ENCODE measurements at regions not wholly inside any gene's neighbourhood (a gene's known extent, or its start where the extent isn't known, plus 50 kb on each side); places are given as distances from the start of the nearest gene placed in this dataset.

- WGBS, 2 donors = 73 to 91% methylated on average over 1 of the region's 1 CpG
- ATAC-seq = no peak
These were observed 237.5 kb downstream of the MAFB start for GRCh38 chr20:40451552-40451951.

GRCh38 chr20:40449974-40450616, 238.9 kb downstream of the MAFB start:
- DNase-seq = no peak
- ATAC-seq = no peak
- 78 to 80% methylated on average over 4 of the region's 4 CpGs for WGBS, 2 donors
- H3K4me1 ChIP-seq = no peaks in the 10 kb centered on the region
- no peak overlapping the region for H3K4me3 ChIP-seq
- intact Hi-C loops (cut with DNase I) = no loop called here
- TF ChIP-seq CTCF (IDR thresholded peaks at IDR 0.05) = no peak
- H3K9me3 ChIP-seq = peaks cover 0 to 4% (median 0%) of the 10 kb centered on the region in 11 donors
- H3K27ac ChIP-seq = no peak overlapping the region
- peaks cover 0 to 12% (median 0%) of the 10 kb centered on the region in 7 donors for H3K27me3 ChIP-seq
- H3K36me3 ChIP-seq = no peaks in the 10 kb centered on the region

More at GRCh38 chr20:40451552-40451951, 237.5 kb downstream of the MAFB start:
- Histone ChIP-seq H3K27me3 (peaks cover 0 to 12% (median 3%) of the 10 kb centered on the region in 7 donors), H3K4me1 (no peaks in the 10 kb centered on the region), H3K36me3 (no peaks in the 10 kb centered on the region), H3K9me3 (peaks cover 0 to 4% (median 0%) of the 10 kb centered on the region in 11 donors), H3K4me3 (no peak overlapping the region), H3K27ac (no peak overlapping the region)
- intact Hi-C loops (cut with DNase I) = no loop called here
- no peak for TF ChIP-seq CTCF (IDR thresholded peaks at IDR 0.05)
- DNase-seq = no peak

GRCh38 chr20:40449144-40449690, 239.8 kb downstream of the MAFB start:
- Histone ChIP-seq H3K27ac (no peak overlapping the region), H3K36me3 (no peaks in the 10 kb centered on the region), H3K27me3 (peaks cover 0 to 20% (median 0%) of the 10 kb centered on the region in 7 donors), H3K9me3 (peaks cover 0 to 4% (median 0%) of the 10 kb centered on the region in 11 donors), H3K4me3 (no peak overlapping the region), H3K4me1 (no peaks in the 10 kb centered on the region)
- intact Hi-C loops (cut with DNase I) = no loop called here
- no peak for TF ChIP-seq CTCF (IDR thresholded peaks at IDR 0.05)
- no peak for DNase-seq
- 88 to 91% methylated on average over 2 of the region's 2 CpGs for WGBS, 2 donors
- no peak for ATAC-seq

- Histone ChIP-seq H3K4me3 (no peak overlapping the region), H3K9me3 (no peaks in the 10 kb centered on the region), H3K27me3 (peaks cover 0 to 31% (median 4%) of the 10 kb centered on the region in 7 donors), H3K4me1 (peaks cover 0 to 21% (median 0%) of the 10 kb centered on the region in 9 donors), H3K36me3 (no peaks in the 10 kb centered on the region), H3K27ac (no peak overlapping the region)
- DNase-seq (no peak), ATAC-seq (no peak)
- WGBS, 2 donors = 74 to 77% methylated on average over 2 of the region's 2 CpGs
- intact Hi-C loops (cut with DNase I) = no loop called here
- no peak for TF ChIP-seq CTCF (IDR thresholded peaks at IDR 0.05)
These were observed 242.1 kb downstream of the MAFB start for GRCh38 chr20:40446888-40447287.
